ENCODE measurements at regions not wholly inside any gene's neighbourhood (a gene's known extent, or its start where the extent isn't known, plus 50 kb on each side); places are given as distances from the start of the nearest gene placed in this dataset.

DNA sequence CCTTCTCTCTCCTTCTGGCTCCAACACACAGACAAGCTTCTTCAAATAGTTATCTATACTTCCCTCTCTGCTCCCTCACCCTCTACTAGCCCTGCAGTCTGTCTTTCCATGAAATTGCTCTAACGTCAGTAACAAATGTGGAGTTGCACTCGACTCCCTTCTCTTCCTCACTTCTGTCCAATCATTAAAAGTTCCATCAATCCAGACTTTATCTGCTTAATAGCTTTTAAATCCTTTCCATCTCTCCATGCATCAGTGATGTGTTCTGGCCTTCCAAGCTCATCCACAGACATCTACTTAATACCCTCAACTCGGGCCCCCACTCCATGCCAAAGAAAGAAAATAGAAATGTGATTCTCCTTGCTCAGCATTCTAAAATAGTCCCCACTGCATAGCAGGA lies 422.1 kb upstream of the CDH5 start:
- ATAC-seq (replicated peaks in 1 of 2) (no peak), DNase-seq (no peak)
- no peak overlapping the region for H3K4me3 Mint-ChIP-seq
- no peak overlapping the region for H3K27ac Mint-ChIP-seq
- H3K27me3 Mint-ChIP-seq (ENCODE audit: low read depth), result peaks cover 6% of the 10 kb centered on the region
- H3K36me3 Mint-ChIP-seq (ENCODE audit: insufficient read depth in 2 of 2), result no peaks in the 10 kb centered on the region
- peaks cover 5% of the 10 kb centered on the region in 2 donors for H3K9me3 Mint-ChIP-seq
- no peaks in the 10 kb centered on the region for H3K4me1 Mint-ChIP-seq (ENCODE audit: low read depth)

DNA sequence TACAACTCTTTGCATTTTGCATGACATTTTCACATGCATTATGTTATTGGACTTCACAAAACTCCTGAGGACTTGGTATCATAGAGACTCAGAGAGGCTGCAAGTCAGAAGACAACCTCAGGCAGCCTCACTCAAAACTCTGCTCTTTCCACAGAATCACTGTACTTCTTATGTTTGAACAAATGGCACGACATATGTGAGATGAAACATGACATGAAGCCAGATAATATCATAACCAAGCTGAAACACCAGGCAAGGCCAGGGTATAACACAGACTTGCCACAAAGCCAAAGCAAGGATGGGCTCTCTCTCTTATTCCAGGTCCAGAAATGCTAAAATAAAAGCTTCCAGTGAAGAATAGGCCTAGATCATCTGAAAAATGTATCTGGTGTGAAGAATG lies 425.8 kb upstream of the CDH5 start:
- ATAC-seq (replicated peaks in 1 of 2) (no peak), DNase-seq (no peak)
- no peak overlapping the region for H3K27ac Mint-ChIP-seq
- no peak overlapping the region for H3K4me3 Mint-ChIP-seq
- peaks cover 6% of the 10 kb centered on the region for H3K27me3 Mint-ChIP-seq (ENCODE audit: low read depth)
- no peaks in the 10 kb centered on the region for H3K4me1 Mint-ChIP-seq (ENCODE audit: low read depth)
- H3K36me3 Mint-ChIP-seq (ENCODE audit: insufficient read depth in 2 of 2), result no peaks in the 10 kb centered on the region
- peaks cover 6 to 7% of the 10 kb centered on the region in 2 donors for H3K9me3 Mint-ChIP-seq

DNA sequence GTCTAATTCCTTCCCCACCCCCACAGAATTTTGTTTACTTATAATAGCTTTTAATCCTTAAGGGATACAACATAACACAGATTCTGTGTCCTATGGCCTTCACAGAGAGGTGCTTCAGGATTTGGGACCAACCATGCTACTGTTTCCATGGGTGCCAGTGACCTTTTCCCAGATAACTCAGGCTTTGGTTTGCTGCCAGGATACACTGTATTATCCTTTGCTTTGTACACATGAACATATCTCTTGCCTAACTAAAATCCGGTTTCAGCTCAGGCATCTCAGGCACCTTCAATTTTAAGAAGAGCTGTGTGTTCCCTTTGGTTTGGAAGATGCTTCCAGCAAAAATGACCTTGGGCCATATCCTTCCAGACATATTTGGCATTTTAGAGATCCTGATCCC lies 428.4 kb upstream of the CDH5 start:
- no peak for DNase-seq
- H3K4me3 Mint-ChIP-seq, result no peak overlapping the region
- peaks cover 5 to 8% of the 10 kb centered on the region in 2 donors for H3K9me3 Mint-ChIP-seq
- no peak overlapping the region for H3K27ac Mint-ChIP-seq
- peaks cover 6% of the 10 kb centered on the region for H3K27me3 Mint-ChIP-seq (ENCODE audit: low read depth)
- ATAC-seq (replicated peaks in 1 of 2), result no peak
- no peaks in the 10 kb centered on the region for H3K4me1 Mint-ChIP-seq (ENCODE audit: low read depth)
- no peaks in the 10 kb centered on the region for H3K36me3 Mint-ChIP-seq (ENCODE audit: insufficient read depth in 2 of 2)

DNA sequence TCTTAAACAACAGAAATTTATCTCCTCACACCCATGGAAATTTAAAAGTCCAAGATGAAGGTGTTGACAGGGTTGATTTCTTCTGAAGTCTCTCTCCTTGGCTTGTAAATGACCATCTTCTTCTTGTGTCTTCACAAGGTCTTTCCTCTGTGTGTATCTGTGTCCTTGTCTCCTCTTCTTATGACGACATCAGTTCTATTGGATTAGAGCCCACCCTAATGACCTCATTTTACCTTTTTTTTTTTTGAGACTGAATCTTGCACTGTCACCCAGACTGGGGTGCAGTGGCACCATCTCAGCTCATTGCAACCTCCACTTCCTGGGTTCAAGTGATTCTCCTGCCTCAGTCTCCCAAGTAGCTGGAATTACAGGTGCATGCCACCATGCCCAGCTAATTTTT lies 429.0 kb upstream of the CDH5 start:
- Mint-ChIP-seq H3K9me3 (peaks cover 5 to 8% of the 10 kb centered on the region in 2 donors), H3K4me1 (ENCODE audit: low read depth) (no peaks in the 10 kb centered on the region), H3K27me3 (ENCODE audit: low read depth) (peaks cover 6% of the 10 kb centered on the region), H3K27ac (no peak overlapping the region), H3K36me3 (ENCODE audit: insufficient read depth in 2 of 2) (no peaks in the 10 kb centered on the region), H3K4me3 (no peak overlapping the region)
- no peak for DNase-seq
- no peak for ATAC-seq (replicated peaks in 1 of 2)

DNA sequence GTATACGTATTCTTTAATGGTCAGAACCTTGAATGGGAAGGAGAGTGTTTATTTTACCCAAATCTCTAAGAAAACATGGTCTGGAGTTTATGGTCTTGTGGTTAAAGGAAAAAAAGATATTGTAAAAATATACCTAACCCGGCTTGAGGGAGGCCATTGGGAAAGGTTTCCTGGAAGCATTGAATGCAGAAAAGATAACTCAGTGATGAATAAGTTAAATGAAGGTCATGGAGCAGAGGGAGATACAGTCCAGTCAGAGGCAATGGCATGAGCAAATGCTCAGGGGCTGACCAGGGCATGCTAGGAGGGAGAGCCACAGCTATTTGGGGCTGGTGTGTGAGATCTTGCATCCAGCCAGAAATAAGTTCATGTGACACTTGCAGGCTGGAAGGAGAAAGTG lies 430.4 kb upstream of the CDH5 start:
- Mint-ChIP-seq H3K27ac (no peak overlapping the region), H3K27me3 (ENCODE audit: low read depth) (peaks cover 6% of the 10 kb centered on the region), H3K4me3 (no peak overlapping the region), H3K4me1 (ENCODE audit: low read depth) (no peaks in the 10 kb centered on the region), H3K9me3 (peaks cover 5 to 8% of the 10 kb centered on the region in 2 donors), H3K36me3 (ENCODE audit: insufficient read depth in 2 of 2) (no peaks in the 10 kb centered on the region)
- DNase-seq, result no peak
- ATAC-seq (replicated peaks in 1 of 2), result no peak

DNA sequence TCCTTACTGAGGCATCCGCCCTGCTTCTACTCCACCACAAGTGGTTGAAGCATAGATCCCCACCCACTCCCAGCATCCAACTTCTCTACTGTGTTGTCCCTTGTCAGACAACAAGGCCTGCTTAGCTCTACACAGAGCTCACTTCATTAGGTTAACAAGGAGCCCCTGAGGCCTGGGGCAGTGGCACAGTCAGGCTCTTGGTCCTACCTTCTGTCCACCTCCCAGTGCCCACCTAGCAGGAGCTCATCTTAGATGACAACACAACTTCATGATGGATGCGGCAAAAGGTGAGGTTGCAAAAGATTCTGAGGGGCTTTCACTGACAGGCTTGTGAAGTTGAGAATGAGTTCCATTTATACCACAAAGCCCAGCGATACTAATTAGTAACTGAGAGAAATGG lies 432.0 kb upstream of the CDH5 start:
- ATAC-seq (replicated peaks in 1 of 2), result no peak
- no peaks in the 10 kb centered on the region for H3K36me3 Mint-ChIP-seq (ENCODE audit: insufficient read depth in 2 of 2)
- peaks cover 7 to 9% of the 10 kb centered on the region in 2 donors for H3K9me3 Mint-ChIP-seq
- no peak for DNase-seq
- no peaks in the 10 kb centered on the region for H3K4me1 Mint-ChIP-seq (ENCODE audit: low read depth)
- no peak overlapping the region for H3K27ac Mint-ChIP-seq
- H3K27me3 Mint-ChIP-seq (ENCODE audit: low read depth), result no peaks in the 10 kb centered on the region
- no peak overlapping the region for H3K4me3 Mint-ChIP-seq

DNA sequence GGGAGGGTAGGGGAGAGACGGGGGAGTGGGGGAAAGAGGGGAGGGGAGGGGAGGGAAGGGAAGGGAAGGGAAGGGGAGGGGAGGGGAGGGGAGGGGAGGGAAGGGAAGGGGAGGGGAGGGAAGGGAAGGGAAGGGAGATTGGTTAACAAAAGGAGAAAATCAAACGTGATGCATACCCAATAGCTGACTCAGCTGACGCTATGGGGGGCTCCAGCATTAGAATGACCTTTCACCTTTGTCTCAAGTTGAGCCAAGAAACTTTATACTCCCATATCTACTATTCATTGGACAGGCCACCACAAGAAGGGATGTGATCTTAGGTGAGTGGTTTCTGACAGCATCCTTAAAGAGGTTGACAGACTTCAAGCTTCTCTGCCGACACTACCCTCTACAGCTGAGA lies 432.8 kb upstream of the CDH5 start:
- Mint-ChIP-seq H3K9me3 (peaks cover 7 to 11% of the 10 kb centered on the region in 2 donors), H3K4me3 (no peak overlapping the region), H3K4me1 (ENCODE audit: low read depth) (no peaks in the 10 kb centered on the region), H3K27me3 (ENCODE audit: low read depth) (no peaks in the 10 kb centered on the region), H3K27ac (no peak overlapping the region), H3K36me3 (ENCODE audit: insufficient read depth in 2 of 2) (no peaks in the 10 kb centered on the region)
- DNase-seq (no peak), ATAC-seq (replicated peaks in 1 of 2) (no peak)

DNA sequence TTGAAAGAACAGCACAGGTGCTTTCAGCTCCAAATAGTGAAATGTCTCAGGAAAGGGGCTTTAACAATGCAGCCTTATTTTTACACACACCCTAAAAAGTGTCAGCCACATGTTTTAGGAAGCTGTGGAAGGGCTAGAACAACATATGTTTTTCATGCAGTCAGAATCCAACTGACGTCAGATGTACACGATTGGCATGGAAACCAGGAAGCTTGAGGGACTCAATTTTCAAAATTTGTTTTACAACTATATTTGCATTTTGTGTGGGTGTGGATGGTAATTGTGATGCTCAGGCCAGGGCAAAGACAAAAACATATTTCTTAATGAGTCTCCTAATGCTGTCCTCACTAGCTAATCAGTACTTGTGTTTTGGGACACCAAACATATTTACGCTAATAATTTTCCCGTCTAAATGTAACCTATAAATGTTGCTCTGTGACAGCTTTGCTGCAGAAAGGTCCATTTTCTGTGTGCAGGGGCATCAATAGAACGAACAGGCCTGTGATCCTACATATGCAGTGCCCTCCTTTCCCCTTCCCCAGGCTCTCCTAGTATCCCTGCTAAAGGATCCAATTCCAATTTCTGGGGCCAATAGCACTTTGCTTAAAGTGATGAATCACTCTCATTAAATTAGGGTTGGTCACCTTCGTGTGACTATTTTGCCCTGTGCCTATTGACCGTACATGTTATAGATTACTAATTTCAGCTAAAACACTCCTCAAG lies 434.0 kb upstream of the CDH5 start:
- H3K9me3 Mint-ChIP-seq, result peaks cover 13% of the 10 kb centered on the region in 2 donors
- H3K4me3 Mint-ChIP-seq, result no peak overlapping the region
- H3K4me1 Mint-ChIP-seq (ENCODE audit: low read depth), result no peaks in the 10 kb centered on the region
- no peak overlapping the region for H3K27ac Mint-ChIP-seq
- H3K36me3 Mint-ChIP-seq (ENCODE audit: insufficient read depth in 2 of 2), result no peaks in the 10 kb centered on the region
- H3K27me3 Mint-ChIP-seq (ENCODE audit: low read depth), result no peaks in the 10 kb centered on the region
- ATAC-seq (replicated peaks in 1 of 2) (no peak), DNase-seq (no peak)

DNA sequence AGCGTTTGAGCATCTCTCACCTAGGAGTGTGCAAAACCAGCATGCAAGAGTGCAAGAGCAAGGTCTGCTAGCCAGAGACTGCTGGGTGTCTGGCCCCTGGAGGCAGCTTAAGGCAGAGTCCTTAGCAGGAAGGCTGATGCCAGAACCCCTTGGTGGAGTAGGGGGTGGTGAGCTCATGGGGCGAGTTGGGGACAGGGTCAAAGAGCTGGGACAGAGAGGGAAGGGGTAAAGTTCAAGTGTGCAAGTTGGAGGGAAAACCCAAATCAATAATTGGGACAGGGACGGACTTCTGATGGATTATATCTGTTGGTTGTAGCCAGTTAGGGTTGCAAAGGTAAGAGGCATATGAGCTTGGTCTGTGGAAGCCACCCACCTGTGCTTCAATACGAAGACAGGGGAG lies 443.6 kb upstream of the CDH5 start:
- Mint-ChIP-seq H3K27me3 (ENCODE audit: low read depth) (peaks cover 6% of the 10 kb centered on the region), H3K4me1 (ENCODE audit: low read depth) (no peaks in the 10 kb centered on the region), H3K9me3 (peaks cover 0 to 2% of the 10 kb centered on the region in 2 donors), H3K27ac (no peak overlapping the region), H3K4me3 (no peak overlapping the region), H3K36me3 (ENCODE audit: insufficient read depth in 2 of 2) (no peaks in the 10 kb centered on the region)
- DNase-seq, result no peak
- no peak for ATAC-seq (replicated peaks in 1 of 2)

DNA sequence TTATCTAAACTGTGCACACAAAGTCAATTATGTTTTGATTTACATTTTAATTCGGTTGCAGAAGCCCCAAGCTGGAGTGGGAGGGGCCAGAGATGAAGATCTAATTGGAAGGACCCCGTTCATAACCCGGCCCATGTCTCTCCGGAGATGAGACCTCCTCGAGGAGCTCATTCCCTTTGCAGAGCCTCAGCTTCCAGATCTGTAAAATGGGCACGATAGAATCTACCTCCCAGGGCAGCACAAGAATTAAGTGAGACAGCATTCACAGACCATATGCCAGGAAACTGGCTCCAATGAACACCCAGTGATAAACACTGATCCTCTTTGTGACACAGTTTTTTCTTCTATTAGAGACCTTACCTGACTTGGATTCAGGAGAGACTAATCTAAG lies 446.5 kb upstream of the CDH5 start:
- Mint-ChIP-seq H3K36me3 (ENCODE audit: insufficient read depth in 2 of 2) (no peaks in the 10 kb centered on the region), H3K4me3 (no peak overlapping the region), H3K27ac (no peak overlapping the region), H3K4me1 (ENCODE audit: low read depth) (no peaks in the 10 kb centered on the region), H3K9me3 (peaks cover 1 to 3% of the 10 kb centered on the region in 2 donors), H3K27me3 (ENCODE audit: low read depth) (peaks cover 6% of the 10 kb centered on the region)
- DNase-seq (no peak), ATAC-seq (replicated peaks in 1 of 2) (no peak)

DNA sequence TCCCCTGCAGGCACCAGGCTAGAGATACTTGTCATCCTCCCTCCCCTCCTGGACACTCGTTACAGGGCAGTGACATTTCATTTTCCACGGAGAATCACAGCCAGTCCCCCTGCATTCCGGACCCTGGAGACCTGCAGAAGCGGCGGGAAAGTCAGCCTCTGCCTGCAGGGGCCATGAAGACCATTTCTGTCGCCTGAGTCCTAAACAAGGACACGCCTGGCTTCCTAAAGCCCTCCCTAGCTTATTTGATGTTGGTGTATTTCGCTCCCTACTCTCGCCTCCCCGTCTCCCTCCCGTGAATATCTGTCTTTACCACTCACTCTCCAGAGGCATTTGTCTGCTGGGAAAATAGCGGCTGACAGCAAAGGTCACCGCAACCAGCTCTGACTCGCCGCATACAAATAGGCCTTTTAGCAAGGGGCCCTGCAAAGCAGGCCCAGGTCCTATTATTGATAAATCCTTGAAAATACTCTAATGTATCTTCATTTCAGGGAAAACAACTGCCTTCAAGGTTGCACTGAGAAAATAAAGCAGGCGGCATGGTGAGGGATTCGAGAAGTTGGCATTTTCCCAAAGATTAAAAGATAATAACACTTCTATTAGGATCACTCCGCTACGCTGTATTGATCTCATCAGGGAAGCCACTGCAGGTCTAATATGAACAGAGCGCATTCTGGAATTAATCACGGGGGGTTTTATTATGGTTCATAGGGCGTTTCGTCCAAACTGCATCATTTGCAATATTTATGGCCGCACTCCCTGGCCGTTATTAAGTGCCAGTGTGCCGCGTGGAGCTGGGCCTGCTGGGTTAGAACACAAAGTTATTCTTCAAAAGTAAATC lies 447.1 kb upstream of the CDH5 start:
- ATAC-seq (replicated peaks in 1 of 2) (no peak), DNase-seq (no peak)
- no peak overlapping the region for H3K27ac Mint-ChIP-seq
- H3K4me1 Mint-ChIP-seq (ENCODE audit: low read depth), result no peaks in the 10 kb centered on the region
- H3K4me3 Mint-ChIP-seq, result no peak overlapping the region
- no peaks in the 10 kb centered on the region for H3K36me3 Mint-ChIP-seq (ENCODE audit: insufficient read depth in 2 of 2)
- H3K9me3 Mint-ChIP-seq, result peaks cover 1 to 3% of the 10 kb centered on the region in 2 donors
- peaks cover 6% of the 10 kb centered on the region for H3K27me3 Mint-ChIP-seq (ENCODE audit: low read depth)

DNA sequence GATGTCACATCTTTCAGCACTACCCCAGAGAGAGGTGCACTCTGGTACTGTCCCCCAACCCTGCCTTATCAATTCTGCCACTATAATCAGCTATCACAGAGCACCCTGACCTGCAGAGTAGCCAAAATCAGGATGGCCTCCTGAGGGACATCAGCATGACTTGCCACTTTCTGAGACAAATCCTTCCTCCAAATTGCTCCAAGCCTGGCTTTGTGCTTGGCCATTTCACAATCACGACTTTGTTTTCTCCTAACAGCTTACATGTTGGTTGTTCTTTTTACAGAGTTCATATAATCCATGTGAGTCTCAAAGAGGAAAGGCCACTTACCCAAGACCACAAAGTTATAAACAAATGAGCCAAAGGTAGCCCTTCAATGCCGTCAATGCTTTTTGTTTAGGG lies 449.0 kb upstream of the CDH5 start:
- Mint-ChIP-seq H3K27ac (no peak overlapping the region), H3K9me3 (peaks cover 2 to 3% of the 10 kb centered on the region in 2 donors), H3K27me3 (ENCODE audit: low read depth) (peaks cover 6% of the 10 kb centered on the region), H3K4me3 (no peak overlapping the region), H3K4me1 (ENCODE audit: low read depth) (no peaks in the 10 kb centered on the region), H3K36me3 (ENCODE audit: insufficient read depth in 2 of 2) (no peaks in the 10 kb centered on the region)
- DNase-seq (no peak), ATAC-seq (replicated peaks in 1 of 2) (no peak)

DNA sequence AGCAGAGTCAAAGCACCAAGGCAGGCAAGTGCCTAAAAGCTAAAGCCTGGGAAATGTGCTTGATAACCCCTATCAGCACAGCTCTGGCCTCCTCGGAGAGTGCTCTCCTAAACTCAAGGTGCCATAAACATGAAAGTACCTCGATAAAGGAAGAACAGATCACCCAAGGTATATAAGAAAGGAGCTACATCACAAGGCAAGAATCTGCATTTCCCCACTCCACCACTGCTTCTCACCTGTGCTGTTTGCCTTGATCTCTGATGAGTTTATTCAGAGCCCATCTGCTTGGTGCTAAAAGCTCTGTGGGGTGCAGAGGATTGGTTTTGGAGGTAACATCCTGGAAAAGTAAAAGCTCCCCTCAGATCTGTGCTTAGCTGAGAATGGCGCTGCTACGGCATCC lies 449.5 kb upstream of the CDH5 start:
- H3K9me3 Mint-ChIP-seq, result peaks cover 2 to 3% of the 10 kb centered on the region in 2 donors
- peaks cover 6% of the 10 kb centered on the region for H3K27me3 Mint-ChIP-seq (ENCODE audit: low read depth)
- H3K36me3 Mint-ChIP-seq (ENCODE audit: insufficient read depth in 2 of 2), result no peaks in the 10 kb centered on the region
- no peaks in the 10 kb centered on the region for H3K4me1 Mint-ChIP-seq (ENCODE audit: low read depth)
- no peak overlapping the region for H3K4me3 Mint-ChIP-seq
- H3K27ac Mint-ChIP-seq, result no peak overlapping the region
- DNase-seq, result no peak
- ATAC-seq (replicated peaks in 1 of 2), result no peak
